ENCODE measurements at regions not wholly inside any gene's neighbourhood (a gene's known extent, or its start where the extent isn't known, plus 50 kb on each side); places are given as distances from the start of the nearest gene placed in this dataset.

DNA sequence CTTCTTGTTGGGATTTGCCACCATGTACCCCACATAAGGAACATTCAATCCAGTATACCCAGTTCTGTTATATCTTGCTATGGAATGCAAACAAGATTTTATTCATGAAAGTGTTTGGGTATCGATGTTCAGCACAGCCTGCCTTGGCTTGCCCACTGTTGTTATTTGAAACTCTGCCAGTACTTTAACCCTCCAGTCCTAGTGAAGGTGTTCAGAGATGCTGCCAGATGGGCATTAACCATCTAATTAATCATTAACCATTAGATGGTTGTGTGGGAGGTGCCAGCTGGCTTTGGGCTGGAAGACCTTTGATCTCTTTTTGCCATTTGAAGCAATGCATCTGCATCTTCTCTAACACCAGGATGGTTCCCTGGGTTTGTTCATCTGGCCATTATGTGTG is 363.0 kb downstream of the SH2D4B start:
- intact Hi-C loops (cut with DNase I): no loop called here
- ATAC-seq (no peak), DNase-seq (no peak)
- no peaks in the 10 kb centered on the region for H3K9me3 ChIP-seq (ENCODE audit: control insufficient read depth, low read length)
- no peaks in the 10 kb centered on the region for H3K4me1 ChIP-seq (ENCODE audit: control insufficient read depth, insufficient read depth, low read length)
- no peak overlapping the region for H3K27ac ChIP-seq (ENCODE audit: low read length)
- no peak overlapping the region for H3K4me3 ChIP-seq (ENCODE audit: low read length)
- 95% methylated on average over 1 of the region's 1 CpG for WGBS
- H3K27me3 ChIP-seq (ENCODE audit: control insufficient read depth, insufficient read depth): no peaks in the 10 kb centered on the region

DNA sequence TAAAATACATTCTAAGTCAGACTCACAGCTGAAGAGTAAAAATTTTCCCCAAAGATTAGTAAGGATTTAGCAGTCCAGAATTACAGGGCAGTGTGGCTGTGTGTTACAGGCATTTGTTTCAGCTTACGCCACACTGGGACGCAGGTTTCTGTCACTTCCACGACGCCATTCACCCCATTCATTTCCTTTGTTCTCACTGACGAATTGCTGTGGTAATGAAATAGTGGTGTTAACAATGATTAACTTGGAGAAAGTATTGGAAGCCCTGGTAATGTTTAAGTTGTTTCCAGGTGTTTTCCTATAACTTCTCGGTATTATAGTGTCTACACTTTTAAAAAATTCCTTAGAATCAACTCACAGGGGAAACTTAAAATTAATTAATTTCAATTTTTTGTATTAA is 370.9 kb downstream of the SH2D4B start:
- H3K4me1 ChIP-seq (ENCODE audit: control insufficient read depth, insufficient read depth, low read length): no peaks in the 10 kb centered on the region
- no peak for DNase-seq
- no peak overlapping the region for H3K4me3 ChIP-seq (ENCODE audit: low read length)
- WGBS: 51% methylated on average over 6 of the region's 6 CpGs
- H3K27me3 ChIP-seq (ENCODE audit: control insufficient read depth, insufficient read depth): no peaks in the 10 kb centered on the region
- ATAC-seq: no peak
- no peak overlapping the region for H3K27ac ChIP-seq (ENCODE audit: low read length)
- H3K9me3 ChIP-seq (ENCODE audit: control insufficient read depth, low read length): no peaks in the 10 kb centered on the region
- intact Hi-C loops (cut with DNase I): no loop called here

DNA sequence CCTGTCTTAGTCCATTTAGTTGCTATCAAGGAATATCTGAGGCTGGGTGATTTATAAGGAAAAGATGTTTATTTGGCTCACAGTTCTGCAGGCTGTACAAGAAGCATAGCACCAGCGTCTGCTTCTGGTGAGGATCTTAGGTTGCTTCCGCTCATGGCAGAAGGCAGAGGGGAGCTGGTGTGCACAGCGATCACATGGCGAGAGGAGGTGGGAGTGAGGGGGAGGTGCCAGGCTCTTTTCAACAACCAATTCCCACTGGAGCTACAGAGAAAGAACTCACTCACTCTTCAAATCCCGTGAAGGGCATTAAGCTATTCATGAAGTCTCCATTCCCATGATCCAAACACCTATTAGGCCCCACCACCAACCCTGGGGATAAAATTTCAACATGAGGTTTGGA is 371.6 kb downstream of the SH2D4B start:
- H3K4me3 ChIP-seq (ENCODE audit: low read length): no peak overlapping the region
- H3K9me3 ChIP-seq (ENCODE audit: control insufficient read depth, low read length): no peaks in the 10 kb centered on the region
- no peaks in the 10 kb centered on the region for H3K27me3 ChIP-seq (ENCODE audit: control insufficient read depth, insufficient read depth)
- H3K27ac ChIP-seq (ENCODE audit: low read length): no peak overlapping the region
- WGBS: 63% methylated on average over 5 of the region's 5 CpGs
- ATAC-seq: no peak
- DNase-seq: no peak
- H3K4me1 ChIP-seq (ENCODE audit: control insufficient read depth, insufficient read depth, low read length): no peaks in the 10 kb centered on the region
- intact Hi-C loops (cut with DNase I): no loop called here

DNA sequence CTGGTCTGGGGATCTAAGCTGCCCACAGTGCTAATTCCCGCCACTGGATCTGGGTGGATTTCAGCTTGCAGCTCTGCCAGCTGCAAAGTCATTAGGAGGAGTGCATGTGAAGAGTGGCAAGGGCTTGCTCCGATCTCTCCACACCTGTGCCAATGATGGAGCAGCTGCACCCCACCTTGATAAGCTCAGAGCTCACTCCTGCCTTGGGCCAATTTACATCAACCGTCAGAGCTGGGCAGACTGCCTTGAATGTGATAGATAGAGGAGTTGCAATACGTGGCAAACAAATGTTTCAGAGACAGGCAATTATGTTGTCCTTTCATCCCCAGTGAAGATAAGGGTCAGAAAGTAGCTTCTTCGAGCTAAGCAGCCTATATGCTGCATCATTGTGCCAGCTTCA is 379.9 kb downstream of the SH2D4B start:
- ATAC-seq: no peak
- Histone ChIP-seq H3K9me3 (ENCODE audit: control insufficient read depth, low read length) (no peaks in the 10 kb centered on the region), H3K4me3 (ENCODE audit: low read length) (no peak overlapping the region), H3K4me1 (ENCODE audit: control insufficient read depth, insufficient read depth, low read length) (no peaks in the 10 kb centered on the region), H3K27me3 (ENCODE audit: control insufficient read depth, insufficient read depth) (peaks cover 5% of the 10 kb centered on the region), H3K27ac (ENCODE audit: low read length) (no peak overlapping the region)
- WGBS: 27% methylated on average over 5 of the region's 5 CpGs
- intact Hi-C loops (cut with DNase I): no loop called here
- DNase-seq: no peak

DNA sequence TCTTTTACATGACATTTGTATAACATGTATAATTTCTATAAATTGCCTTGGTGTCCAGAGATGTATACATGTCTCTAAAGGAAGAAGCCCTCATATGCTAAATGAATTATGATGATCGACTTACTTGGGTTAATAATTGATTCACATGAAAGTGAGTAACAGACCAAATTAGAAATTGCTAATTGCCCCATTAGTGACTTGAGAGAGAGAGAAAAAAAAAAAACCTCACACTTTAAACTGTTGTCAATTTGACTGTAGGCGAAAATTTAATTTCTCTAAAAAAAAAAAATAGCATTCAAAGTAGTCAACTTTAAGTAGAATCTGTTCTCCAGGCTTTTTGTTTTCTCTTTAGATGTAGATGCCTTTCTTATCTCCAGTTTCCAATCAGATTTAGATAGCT is 383.3 kb downstream of the SH2D4B start:
- H3K27me3 ChIP-seq (ENCODE audit: control insufficient read depth, insufficient read depth): peaks cover 5% of the 10 kb centered on the region
- no peak for DNase-seq
- no peak overlapping the region for H3K27ac ChIP-seq (ENCODE audit: low read length)
- no peaks in the 10 kb centered on the region for H3K9me3 ChIP-seq (ENCODE audit: control insufficient read depth, low read length)
- WGBS: 85% methylated on average over 2 of the region's 2 CpGs
- H3K4me1 ChIP-seq (ENCODE audit: control insufficient read depth, insufficient read depth, low read length): no peaks in the 10 kb centered on the region
- intact Hi-C loops (cut with DNase I): loop anchor here in 3 of 4 donors (10.0 kb wide), 6 partner anchors 216 to 546 kb away; no protein-coding TSS in a partner anchor
- H3K4me3 ChIP-seq (ENCODE audit: low read length): no peak overlapping the region
- ATAC-seq: no peak

DNA sequence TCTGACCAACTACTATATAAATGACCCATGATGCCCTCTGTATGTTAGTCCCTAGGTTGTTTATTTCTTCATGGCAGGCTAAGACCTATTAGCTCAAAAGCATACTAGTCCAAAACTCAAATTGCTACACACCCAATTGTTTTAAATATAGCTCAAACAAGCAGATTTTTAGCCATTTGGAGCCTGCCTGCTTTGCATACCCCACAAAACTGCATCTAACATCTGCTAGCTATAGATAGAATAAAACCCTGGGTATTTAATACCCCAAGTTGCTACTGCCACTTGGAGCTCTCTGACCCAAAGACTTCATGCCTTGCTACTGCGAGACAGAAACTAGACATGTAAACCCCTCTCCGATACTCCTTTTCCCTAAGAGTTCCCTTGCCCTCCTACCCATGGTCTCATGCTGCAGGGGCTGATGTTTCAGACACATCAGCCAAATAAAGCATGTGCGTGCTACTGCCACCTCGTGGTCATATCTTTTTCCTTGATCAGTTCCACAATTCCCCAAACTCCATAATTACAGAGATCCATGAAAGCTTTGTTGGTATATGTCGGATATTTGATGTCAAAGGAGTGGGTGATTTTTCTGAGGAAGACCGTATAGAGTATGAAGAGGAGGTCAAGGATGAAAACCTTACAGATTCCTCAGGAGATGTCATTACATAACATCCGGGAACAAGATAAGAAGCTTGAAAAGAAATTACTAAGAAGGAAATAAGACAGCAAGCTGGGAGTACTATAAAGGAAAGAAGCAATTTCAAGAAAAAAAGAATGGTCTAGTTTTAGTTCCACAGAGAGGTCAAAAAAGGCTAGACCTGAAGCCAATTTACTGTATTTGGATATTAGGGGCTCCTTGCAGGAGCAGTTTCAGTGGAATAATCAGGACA is 386.6 kb downstream of the SH2D4B start:
- H3K4me1 ChIP-seq (ENCODE audit: control insufficient read depth, insufficient read depth, low read length): no peaks in the 10 kb centered on the region
- H3K4me3 ChIP-seq (ENCODE audit: low read length): no peak overlapping the region
- H3K27me3 ChIP-seq (ENCODE audit: control insufficient read depth, insufficient read depth): peaks cover 7% of the 10 kb centered on the region
- 34% methylated on average over 7 of the region's 7 CpGs for WGBS
- no peak overlapping the region for H3K27ac ChIP-seq (ENCODE audit: low read length)
- no peaks in the 10 kb centered on the region for H3K9me3 ChIP-seq (ENCODE audit: control insufficient read depth, low read length)
- DNase-seq: peak in 2 of 3 donors; percentile 21 to 43
- peak in 1 of 2 donors; percentile 59 for ATAC-seq
- intact Hi-C loops (cut with DNase I): loop anchor here in 3 of 4 donors (10.0 kb wide), 6 partner anchors 220 to 550 kb away; no protein-coding TSS in a partner anchor

DNA sequence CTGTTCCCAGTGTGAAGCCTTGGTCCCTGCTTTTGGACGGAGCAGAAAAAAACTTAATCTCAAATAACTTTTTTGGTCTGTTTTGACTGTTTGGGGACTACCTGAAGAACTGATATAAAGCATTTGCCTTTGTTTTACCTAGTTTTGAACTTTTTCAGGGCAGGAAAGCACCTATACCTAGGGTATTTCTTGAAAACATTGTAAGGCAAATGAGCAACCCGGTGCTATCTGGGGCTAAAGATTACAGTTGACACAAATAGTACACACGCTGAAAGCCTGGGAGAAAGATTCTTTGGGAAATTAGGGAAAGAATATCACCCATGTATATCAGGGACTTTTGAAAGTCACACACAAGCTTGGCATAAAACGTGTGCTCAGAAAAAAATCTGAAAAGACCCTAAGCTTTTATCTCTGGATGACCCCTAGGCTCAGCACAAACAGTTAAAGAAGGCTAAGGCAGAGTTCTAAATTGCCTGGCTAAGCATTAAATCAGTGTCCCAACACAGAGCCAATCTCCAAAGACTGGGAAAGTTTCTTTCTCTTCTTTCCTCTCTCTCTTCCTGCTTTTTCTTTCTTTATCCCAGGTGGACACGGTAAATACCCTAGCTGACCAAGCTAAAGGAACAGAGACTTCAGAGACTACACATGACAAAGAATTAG is 389.8 kb downstream of the SH2D4B start:
- H3K27ac ChIP-seq (ENCODE audit: low read length): no peak overlapping the region
- no peak overlapping the region for H3K4me3 ChIP-seq (ENCODE audit: low read length)
- WGBS: 43% methylated on average over 5 of the region's 5 CpGs
- DNase-seq (no peak), ATAC-seq (no peak)
- peaks cover 5% of the 10 kb centered on the region for H3K27me3 ChIP-seq (ENCODE audit: control insufficient read depth, insufficient read depth)
- intact Hi-C loops (cut with DNase I): loop anchor here in 3 of 4 donors (10.0 kb wide), 6 partner anchors 223 to 553 kb away; no protein-coding TSS in a partner anchor
- no peaks in the 10 kb centered on the region for H3K9me3 ChIP-seq (ENCODE audit: control insufficient read depth, low read length)
- no peaks in the 10 kb centered on the region for H3K4me1 ChIP-seq (ENCODE audit: control insufficient read depth, insufficient read depth, low read length)

DNA sequence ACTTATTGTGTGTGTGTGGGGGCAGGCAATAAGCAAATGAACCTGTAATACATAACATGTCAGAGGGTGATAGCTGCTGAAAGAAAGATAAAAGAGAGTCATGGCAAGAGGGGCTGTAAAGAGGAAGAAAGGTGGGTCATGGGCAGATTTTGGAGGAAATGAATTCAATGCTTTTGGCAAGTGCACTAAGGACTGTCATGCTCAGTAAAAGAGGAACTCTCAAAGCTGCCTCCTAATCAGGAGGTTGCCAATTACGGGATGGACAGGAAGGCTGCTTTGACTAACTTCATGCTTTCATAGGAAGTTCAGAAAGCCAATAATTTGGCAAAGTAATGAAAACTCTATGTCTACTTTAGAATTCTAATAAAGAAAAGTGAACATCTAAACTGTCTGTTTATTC is 401.2 kb downstream of the SH2D4B start:
- Histone ChIP-seq H3K9me3 (ENCODE audit: control insufficient read depth, low read length) (no peaks in the 10 kb centered on the region), H3K4me1 (ENCODE audit: control insufficient read depth, insufficient read depth, low read length) (no peaks in the 10 kb centered on the region), H3K27ac (ENCODE audit: low read length) (no peak overlapping the region), H3K4me3 (ENCODE audit: low read length) (no peak overlapping the region), H3K27me3 (ENCODE audit: control insufficient read depth, insufficient read depth) (no peaks in the 10 kb centered on the region)
- intact Hi-C loops (cut with DNase I): no loop called here
- DNase-seq (no peak), ATAC-seq (no peak)
- 36% methylated on average over 1 of the region's 1 CpG for WGBS

DNA sequence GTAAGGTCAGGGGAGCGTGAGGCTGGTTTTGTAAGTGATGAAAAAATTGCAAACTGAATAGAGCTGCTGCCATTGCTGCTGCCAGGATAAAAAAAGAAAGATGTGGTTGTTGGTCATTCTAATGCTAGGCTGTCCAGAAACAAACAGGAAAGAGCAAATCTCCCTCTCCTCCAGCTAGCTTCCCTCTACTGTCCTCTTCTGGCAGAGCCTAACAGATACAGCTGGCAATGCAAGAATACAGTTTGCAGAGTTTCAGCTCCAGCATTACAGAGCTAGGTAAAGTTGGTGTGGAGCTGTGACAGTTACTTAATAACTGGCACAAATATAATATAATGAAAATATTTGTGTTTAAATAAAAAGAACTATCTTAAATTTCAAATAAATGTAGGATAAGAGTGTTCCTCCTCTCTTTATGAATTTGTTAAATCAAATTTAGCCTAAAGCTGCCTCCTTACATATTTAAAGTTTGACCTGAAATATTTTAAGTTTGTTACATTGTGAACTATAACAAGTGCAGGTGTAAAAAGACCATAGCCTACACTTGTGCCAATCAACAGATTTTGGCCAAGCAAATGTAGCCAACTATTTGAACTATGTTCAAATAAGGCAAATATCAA is 407.7 kb downstream of the SH2D4B start:
- no peak for DNase-seq
- Histone ChIP-seq H3K27me3 (ENCODE audit: control insufficient read depth, insufficient read depth) (no peaks in the 10 kb centered on the region), H3K4me1 (ENCODE audit: control insufficient read depth, insufficient read depth, low read length) (no peaks in the 10 kb centered on the region), H3K27ac (ENCODE audit: low read length) (no peak overlapping the region), H3K9me3 (ENCODE audit: control insufficient read depth, low read length) (no peaks in the 10 kb centered on the region), H3K4me3 (ENCODE audit: low read length) (no peak overlapping the region)
- peak; percentile 37 to 43 for ATAC-seq
- intact Hi-C loops (cut with DNase I): no loop called here
- WGBS: 32% methylated on average over 1 of the region's 1 CpG

DNA sequence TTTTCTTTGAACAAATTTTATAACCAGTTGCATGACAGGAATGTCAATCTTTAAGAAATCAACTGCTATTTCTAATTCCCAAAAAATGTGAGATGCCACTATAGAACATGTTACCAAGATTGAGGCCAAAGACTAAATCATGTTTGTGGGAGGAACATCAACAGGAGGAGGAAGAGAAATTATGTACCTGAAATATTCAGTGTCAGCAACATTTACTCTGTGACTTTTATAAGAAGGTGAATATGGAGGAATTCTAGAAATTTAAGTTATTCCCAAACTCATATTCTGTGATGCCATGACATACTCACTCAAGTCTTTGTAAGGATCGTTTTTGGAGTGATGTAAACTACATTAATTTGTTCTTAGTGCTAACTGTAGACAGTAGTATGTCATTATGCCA is 408.4 kb downstream of the SH2D4B start:
- H3K27me3 ChIP-seq (ENCODE audit: control insufficient read depth, insufficient read depth): no peaks in the 10 kb centered on the region
- 55% methylated on average over 1 of the region's 1 CpG for WGBS
- ATAC-seq (no peak), DNase-seq (no peak)
- intact Hi-C loops (cut with DNase I): no loop called here
- H3K9me3 ChIP-seq (ENCODE audit: control insufficient read depth, low read length): no peaks in the 10 kb centered on the region
- H3K27ac ChIP-seq (ENCODE audit: low read length): no peak overlapping the region
- H3K4me3 ChIP-seq (ENCODE audit: low read length): no peak overlapping the region
- H3K4me1 ChIP-seq (ENCODE audit: control insufficient read depth, insufficient read depth, low read length): no peaks in the 10 kb centered on the region

All from right cardiac atrium (tissue), 5 donors.